ENCODE measurements at regions not wholly inside any gene's neighbourhood (a gene's known extent, or its start where the extent isn't known, plus 50 kb on each side); places are given as distances from the start of the nearest gene placed in this dataset.

GRCh38 chr14:83282706-83283105 is 1749.1 kb upstream of the SEL1L start:
- TF ChIP-seq CTCF (IDR thresholded peaks at IDR 0.05) (no peak), POLR2A (IDR thresholded peaks at IDR 0.05) (no peak)
- Histone ChIP-seq H3K4me1 (replicated peaks in 1 of 2) (no peaks in the 10 kb centered on the region), H3K36me3 (replicated peaks in 1 of 2) (no peaks in the 10 kb centered on the region), H3K27me3 (no peaks in the 10 kb centered on the region), H3K27ac (no peak overlapping the region), H3K9me3 (replicated peaks in 1 of 3) (no peaks in the 10 kb centered on the region), H3K4me3 (no peak overlapping the region)
- intact Hi-C loops (cut with DNase I): no loop called here
- DNase-seq: no peak

- TF ChIP-seq CTCF (IDR thresholded peaks at IDR 0.05): no peak
- Histone ChIP-seq H3K9me3 (replicated peaks in 1 of 3) (no peaks in the 10 kb centered on the region), H3K27ac (no peak overlapping the region), H3K36me3 (replicated peaks in 1 of 2) (no peaks in the 10 kb centered on the region), H3K4me1 (replicated peaks in 1 of 2) (no peaks in the 10 kb centered on the region), H3K27me3 (no peaks in the 10 kb centered on the region), H3K4me3 (no peak overlapping the region)
- no peak for DNase-seq
- intact Hi-C loops (cut with DNase I): no loop called here
- WGBS, 4 donors: 87 to 93% (median 89%) methylated on average over 2 of the region's 2 CpGs
Measured at GRCh38 chr14:83287300-83287699, 1753.6 kb upstream of the SEL1L start.

- whole genome bisulfite sequencing, 4 donors: 69 to 83% (median 74%) methylated on average over 4 of the region's 4 CpGs
- no peak for TF ChIP-seq CTCF (IDR thresholded peaks at IDR 0.05)
- no peak for TF ChIP-seq POLR2A (IDR thresholded peaks at IDR 0.05)
Measured at GRCh38 chr14:83289390-83289789, 1755.7 kb upstream of the SEL1L start.

GRCh38 chr14:83289896-83290295 is 1756.2 kb upstream of the SEL1L start:
- H3K27me3 ChIP-seq: no peaks in the 10 kb centered on the region
- no peak overlapping the region for H3K27ac ChIP-seq
- no peaks in the 10 kb centered on the region for H3K36me3 ChIP-seq (replicated peaks in 1 of 2)
- intact Hi-C loops (cut with DNase I): no loop called here
- H3K4me3 ChIP-seq: no peak overlapping the region
- WGBS, 4 donors: 73 to 79% (median 77%) methylated on average over 1 of the region's 1 CpG
- no peak for DNase-seq
- no peaks in the 10 kb centered on the region for H3K9me3 ChIP-seq (replicated peaks in 1 of 3)
- TF ChIP-seq CTCF (IDR thresholded peaks at IDR 0.05) (no peak), POLR2A (IDR thresholded peaks at IDR 0.05) (no peak)
- H3K4me1 ChIP-seq (replicated peaks in 1 of 2): no peaks in the 10 kb centered on the region

More at GRCh38 chr14:83289390-83289789, 1755.7 kb upstream of the SEL1L start:
- DNase-seq: no peak
- H3K4me1 ChIP-seq (replicated peaks in 1 of 2): no peaks in the 10 kb centered on the region
- H3K36me3 ChIP-seq (replicated peaks in 1 of 2): no peaks in the 10 kb centered on the region
- intact Hi-C loops (cut with DNase I): no loop called here
- H3K27me3 ChIP-seq: no peaks in the 10 kb centered on the region
- no peak overlapping the region for H3K4me3 ChIP-seq
- no peak overlapping the region for H3K27ac ChIP-seq
- no peaks in the 10 kb centered on the region for H3K9me3 ChIP-seq (replicated peaks in 1 of 3)
